CD4-positive, alpha-beta T cell (primary cell): ENCODE measurements at regions not wholly inside any gene's neighbourhood (a gene's known extent, or its start where the extent isn't known, plus 50 kb on each side); places are given as distances from the start of the nearest gene placed in this dataset.
"Not testable (repeated sequence)": the region's sequence is repeated elsewhere in the genome, so short reads cannot be mapped to it uniquely, and the experiment has no call there.

Experiments
- ATAC-seq: fragments of 200-7000 bp; cut with Tn5 transposase; one replicate; pipeline ENCODE4 v1.10.0; 2022; ENCODE audit warnings: mild to moderate bottlenecking; ENCODE audit not compliant: poor library complexity
- CTCF ChIA-PET: fragments of 350-600 bp; sonication (Branson Sonifier 250); formaldehyde crosslinking; loops from one replicate; lab custom pipeline; 2021; ENCODE audit warnings: antibody characterized with exemption, inconsistent platforms; lab: Charles Lee
- POLR2A ChIA-PET: fragments of 350-600 bp; sonication (Branson Sonifier 250); formaldehyde crosslinking; loops from one replicate; lab custom pipeline; 2021; ENCODE audit warnings: antibody characterized with exemption, inconsistent platforms; lab: Charles Lee
- DNase-seq, 14 experiments: peaks; one replicate each; pipeline ENCODE4 v3.0.0-alpha.2; 2013 to 2020; ENCODE audit warnings: mixed read lengths in 2 of 14
- H3K27ac ChIP-seq, 2 donors: one replicate each; pipeline versions ENCODE4 v1.5.1 to v1.7.0; 2013; ENCODE audit warnings: low read length in 2 of 2, low read depth in 1 of 2, mild to moderate bottlenecking in 1 of 2
- H3K27me3 ChIP-seq, 2 experiments: 1 replicate in 1 of 2; 2 replicates in 1 of 2; pipeline versions ENCODE4 v1.6.1 to v1.7.0; 2013; ENCODE audit warnings: low read length in 2 of 2, control low read depth in 1 of 2, mild to moderate bottlenecking in 1 of 2, moderate library complexity in 1 of 2; ENCODE audit not compliant: insufficient read depth in 2 of 2, control insufficient read depth in 1 of 2
- H3K36me3 ChIP-seq: one replicate; pipeline ENCODE4 v1.6.1; 2013; ENCODE audit warnings: low read length, control low read depth; ENCODE audit not compliant: insufficient read depth
- H3K4me1 ChIP-seq: one replicate; pipeline ENCODE4 v1.6.1; 2013; ENCODE audit warnings: low read length, control low read depth; ENCODE audit not compliant: insufficient read depth
- H3K4me3 ChIP-seq: one replicate; pipeline ENCODE4 v1.5.1; 2013; ENCODE audit warnings: mild to moderate bottlenecking, low read length, moderate library complexity
- H3K9me3 ChIP-seq, 2 experiments: 1 replicate in 1 of 2; 2 replicates in 1 of 2; pipeline versions ENCODE4 v1.6.1 to v1.7.0; 2013; ENCODE audit warnings: low read length in 2 of 2, mild to moderate bottlenecking in 2 of 2, control low read depth in 1 of 2, moderate library complexity in 1 of 2; ENCODE audit not compliant: control insufficient read depth in 1 of 2, insufficient read depth in 1 of 2
- H3K27ac Mint-ChIP-seq: one replicate; pipeline ENCODE4 v1.8.0; 2020; ENCODE audit warnings: mixed read lengths
- H3K27me3 Mint-ChIP-seq: one replicate; pipeline ENCODE4 v1.8.0; 2021; ENCODE audit warnings: mixed read lengths
- H3K36me3 Mint-ChIP-seq: one replicate; pipeline ENCODE4 v1.8.0; 2021; ENCODE audit warnings: low read depth, mixed read lengths
- H3K4me1 Mint-ChIP-seq: one replicate; pipeline ENCODE4 v1.8.0; 2021; ENCODE audit warnings: low read depth, mixed read lengths
- H3K4me3 Mint-ChIP-seq: one replicate; pipeline ENCODE4 v1.8.0; 2020; ENCODE audit warnings: mild to moderate bottlenecking, mixed read lengths
- H3K9me3 Mint-ChIP-seq: one replicate; pipeline ENCODE4 v1.8.0; 2020; ENCODE audit warnings: mixed read lengths
- intact Hi-C, 2 experiments: fragments of 100-400 bp; cut with DNase I in 1 of 2; cut with micrococcal nuclease in 1 of 2; formaldehyde crosslinking; loops; one replicate each; pipeline versions ENCODE4 v1.15.1 to v1.9.0; 2023 to 2025; cut with DNase I, micrococcal nuclease
- TF ChIP-seq, protein P1 (sequence below): fragments of 200-600 bp; IDR thresholded peaks from one replicate; pipeline ENCODE4 v1.8.0; 2022; ENCODE audit warnings: antibody characterized with exemption, mild to moderate bottlenecking

- H3K27me3 ChIP-seq, result no peaks in the 10 kb centered on the region
- Mint-ChIP-seq H3K36me3 (no peaks in the 10 kb centered on the region), H3K27me3 (no peaks in the 10 kb centered on the region), H3K27ac (no peak overlapping the region), H3K4me1 (no peaks in the 10 kb centered on the region), H3K9me3 (no peaks in the 10 kb centered on the region), H3K4me3 (no peak overlapping the region)
- TF ChIP-seq, protein P1, sequence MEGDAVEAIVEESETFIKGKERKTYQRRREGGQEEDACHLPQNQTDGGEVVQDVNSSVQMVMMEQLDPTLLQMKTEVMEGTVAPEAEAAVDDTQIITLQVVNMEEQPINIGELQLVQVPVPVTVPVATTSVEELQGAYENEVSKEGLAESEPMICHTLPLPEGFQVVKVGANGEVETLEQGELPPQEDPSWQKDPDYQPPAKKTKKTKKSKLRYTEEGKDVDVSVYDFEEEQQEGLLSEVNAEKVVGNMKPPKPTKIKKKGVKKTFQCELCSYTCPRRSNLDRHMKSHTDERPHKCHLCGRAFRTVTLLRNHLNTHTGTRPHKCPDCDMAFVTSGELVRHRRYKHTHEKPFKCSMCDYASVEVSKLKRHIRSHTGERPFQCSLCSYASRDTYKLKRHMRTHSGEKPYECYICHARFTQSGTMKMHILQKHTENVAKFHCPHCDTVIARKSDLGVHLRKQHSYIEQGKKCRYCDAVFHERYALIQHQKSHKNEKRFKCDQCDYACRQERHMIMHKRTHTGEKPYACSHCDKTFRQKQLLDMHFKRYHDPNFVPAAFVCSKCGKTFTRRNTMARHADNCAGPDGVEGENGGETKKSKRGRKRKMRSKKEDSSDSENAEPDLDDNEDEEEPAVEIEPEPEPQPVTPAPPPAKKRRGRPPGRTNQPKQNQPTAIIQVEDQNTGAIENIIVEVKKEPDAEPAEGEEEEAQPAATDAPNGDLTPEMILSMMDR, result no peak
- H3K9me3 ChIP-seq, result no peaks in the 10 kb centered on the region
- H3K27ac ChIP-seq, result no peak overlapping the region
- no peaks in the 10 kb centered on the region for H3K4me1 ChIP-seq
- no peak overlapping the region for H3K4me3 ChIP-seq
- ChIA-PET POLR2A (no interaction called here), CTCF (no interaction called here)
- intact Hi-C loops, result no loop called here
- no peak for ATAC-seq
- no peaks in the 10 kb centered on the region for H3K36me3 ChIP-seq
- no peak for DNase-seq
Measured at GRCh38 chr14:37816135-37816534, 220.7 kb downstream of the TTC6 start.

DNA sequence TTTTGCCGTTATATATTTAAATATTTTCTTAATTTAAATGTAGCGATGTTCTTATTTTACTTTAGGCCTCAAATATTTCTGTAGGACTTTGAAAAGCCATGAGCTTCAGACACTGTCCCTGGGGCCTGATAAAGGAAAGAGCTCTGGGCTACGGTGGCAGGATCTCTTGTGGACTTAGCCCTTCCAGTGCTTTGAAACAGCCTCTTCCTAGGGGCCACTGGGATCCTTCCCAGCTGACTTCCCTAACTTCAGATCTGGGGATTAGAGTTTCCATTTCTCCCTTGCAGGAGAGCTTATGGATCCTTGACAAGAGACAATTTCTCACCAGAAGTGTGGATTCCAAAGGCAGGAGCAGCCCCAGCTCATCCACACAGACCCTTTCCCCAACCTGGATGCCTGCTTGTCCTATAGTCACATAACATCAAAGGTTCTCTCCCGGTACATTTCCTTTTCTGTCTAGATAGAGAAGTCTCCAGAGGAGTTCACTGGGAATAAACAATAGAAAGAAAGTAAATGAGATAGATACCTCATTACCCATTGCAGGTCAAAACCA lies 221.4 kb downstream of the TTC6 start:
- H3K36me3 ChIP-seq, result no peaks in the 10 kb centered on the region
- H3K9me3 ChIP-seq, result no peaks in the 10 kb centered on the region
- no peak overlapping the region for H3K4me3 ChIP-seq
- intact Hi-C loops, result no loop called here
- CTCF ChIA-PET, result no interaction called here
- no peaks in the 10 kb centered on the region for H3K4me1 Mint-ChIP-seq
- no peak overlapping the region for H3K27ac ChIP-seq
- POLR2A ChIA-PET, result no interaction called here
- no peaks in the 10 kb centered on the region for H3K36me3 Mint-ChIP-seq
- no peak overlapping the region for H3K4me3 Mint-ChIP-seq
- no peak overlapping the region for H3K27ac Mint-ChIP-seq
- H3K4me1 ChIP-seq, result no peaks in the 10 kb centered on the region
- TF ChIP-seq, protein P1, result no peak
- ATAC-seq (no peak), DNase-seq (no peak)
- no peaks in the 10 kb centered on the region for H3K27me3 Mint-ChIP-seq
- no peaks in the 10 kb centered on the region for H3K9me3 Mint-ChIP-seq
- no peaks in the 10 kb centered on the region for H3K27me3 ChIP-seq

DNA sequence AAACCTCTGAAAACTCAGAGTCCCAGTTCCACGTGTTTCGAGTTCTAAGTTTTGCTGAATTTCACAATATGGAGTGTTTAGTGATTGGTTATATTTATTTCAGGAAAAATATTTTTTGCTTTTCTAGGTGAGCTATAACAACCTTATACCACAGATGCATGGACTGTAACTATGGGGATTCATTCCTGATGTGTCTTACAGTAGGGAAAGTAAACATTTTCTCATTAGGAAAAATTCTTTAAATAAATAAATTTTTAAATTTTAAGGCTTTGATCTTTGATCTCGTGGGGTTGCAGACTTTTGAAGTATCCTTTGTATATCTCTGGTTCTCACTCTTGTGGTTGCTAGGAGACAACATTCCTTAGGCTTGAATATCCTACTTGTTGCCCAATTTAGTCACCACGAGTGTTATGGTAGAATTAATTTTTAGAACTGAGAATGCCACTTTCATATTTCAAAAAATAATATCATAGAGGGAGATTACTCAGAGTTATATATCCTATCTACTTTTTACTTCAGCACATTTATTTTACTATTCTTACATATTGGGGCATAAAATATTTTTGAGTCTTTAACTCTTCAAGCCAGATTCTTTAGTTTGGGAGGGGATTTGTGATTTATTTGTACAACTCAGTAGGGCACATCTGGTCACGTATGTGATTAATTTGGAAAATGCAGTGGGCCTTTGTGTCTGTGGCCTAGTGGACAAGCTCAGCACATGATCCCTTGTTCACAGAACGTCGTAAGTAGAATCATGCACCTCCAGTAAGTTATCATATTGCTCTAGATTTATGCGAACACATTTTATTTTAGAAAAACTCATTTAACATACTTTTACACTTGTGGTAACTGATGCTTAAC lies 224.0 kb downstream of the TTC6 start:
- no peaks in the 10 kb centered on the region for H3K27me3 ChIP-seq
- POLR2A ChIA-PET, result no interaction called here
- no peaks in the 10 kb centered on the region for H3K27me3 Mint-ChIP-seq
- H3K36me3 ChIP-seq, result no peaks in the 10 kb centered on the region
- no peak overlapping the region for H3K27ac ChIP-seq
- H3K36me3 Mint-ChIP-seq, result no peaks in the 10 kb centered on the region
- ATAC-seq (no peak), DNase-seq (no peak)
- no peak overlapping the region for H3K27ac Mint-ChIP-seq
- H3K4me3 Mint-ChIP-seq, result no peak overlapping the region
- CTCF ChIA-PET, result no interaction called here
- no peaks in the 10 kb centered on the region for H3K4me1 ChIP-seq
- H3K4me1 Mint-ChIP-seq, result no peaks in the 10 kb centered on the region
- TF ChIP-seq, protein P1, result no peak
- no peaks in the 10 kb centered on the region for H3K9me3 Mint-ChIP-seq
- intact Hi-C loops, result no loop called here
- no peak overlapping the region for H3K4me3 ChIP-seq
- no peaks in the 10 kb centered on the region for H3K9me3 ChIP-seq

GRCh38 chr14:37820810-37821209 lies 225.4 kb downstream of the TTC6 start:
- H3K4me3 Mint-ChIP-seq, H3K27me3 Mint-ChIP-seq, H3K4me3 ChIP-seq, DNase-seq, POLR2A ChIA-PET, H3K27ac Mint-ChIP-seq, H3K9me3 ChIP-seq, H3K36me3 Mint-ChIP-seq, H3K36me3 ChIP-seq, H3K4me1 ChIP-seq, CTCF ChIA-PET, H3K4me1 Mint-ChIP-seq, H3K9me3 Mint-ChIP-seq, intact Hi-C loops, ATAC-seq, H3K27ac ChIP-seq, H3K27me3 ChIP-seq: not testable (repeated sequence)
